ENCODE measurements at regions not wholly inside any gene's neighbourhood (a gene's known extent, or its start where the extent isn't known, plus 50 kb on each side); places are given as distances from the start of the nearest gene placed in this dataset.
"Not testable (repeated sequence)": the region's sequence is repeated elsewhere in the genome, so short reads cannot be mapped to it uniquely, and the experiment has no call there.

- TF ChIP-seq POLR2A, POLR2AphosphoS5, TAF1 (IDR thresholded peaks at IDR 0.05; ENCODE audit: low read depth, low read length): not testable (repeated sequence)
Observed at GRCh38 chr2:111605798-111606197, 278.2 kb downstream of the ANAPC1 start.

All from GM12891 (cell line).